Testis (tissue), 2 donors: ENCODE measurements at regions not wholly inside any gene's neighbourhood (a gene's known extent, or its start where the extent isn't known, plus 50 kb on each side); places are given as distances from the start of the nearest gene placed in this dataset.

Experiments used
- DNase-seq: peaks from one replicate; pipeline ENCODE4 v3.0.0-alpha.2; 2019
- H3K27ac ChIP-seq, 2 donors: fragments of 200-600 bp; sonication (generic); one replicate each; pipeline ENCODE4 v1.5.1; 2019
- H3K27me3 ChIP-seq: fragments of 200-600 bp; sonication (generic); one replicate; pipeline ENCODE4 v1.5.1; 2019
- H3K36me3 ChIP-seq: fragments of 200-600 bp; sonication (generic); one replicate; pipeline ENCODE4 v1.5.1; 2017; ENCODE audit warnings: low read depth; ENCODE audit errors: missing control alignments
- H3K4me1 ChIP-seq: fragments of 200-600 bp; sonication (generic); one replicate; pipeline ENCODE4 v1.5.1; 2019
- H3K4me3 ChIP-seq, 2 donors: fragments of 200-600 bp; sonication (generic); one replicate each; pipeline ENCODE4 v1.5.1; 2017 to 2019
- H3K9me3 ChIP-seq: fragments of 200-600 bp; sonication (generic); one replicate; pipeline ENCODE4 v1.5.1; 2017
- POLR2A ChIP-seq: fragments of 450-650 bp; IDR thresholded peaks from one replicate; pipeline ENCODE4 v1.6.1; 2017; ENCODE audit warnings: antibody characterized with exemption, mild to moderate bottlenecking, moderate library complexity
- WGBS, 2 donors: methylation state at CpG; one replicate each; pipeline ENCODE4 v1.1.5; 2018; 5-methylcytosine and 5-hydroxymethylcytosine counted together
- intact Hi-C: fragments of 100-400 bp; cut with DNase I; formaldehyde crosslinking; loops from one replicate; pipeline ENCODE4 v1.15.1; 2023; ENCODE audit warnings: low total_unique reads
- TF ChIP-seq, protein P1 (sequence below), 3 experiments: fragments of 450-650 bp in 2 of 3; fragments of 200-600 bp in 1 of 3; sonication (generic) in 1 of 3; IDR thresholded peaks; one replicate each; pipeline ENCODE4 v1.5.1; 2016 to 2019; ENCODE audit warnings: antibody characterized with exemption in 3 of 3, mild to moderate bottlenecking in 2 of 3, moderate library complexity in 1 of 3

DNA sequence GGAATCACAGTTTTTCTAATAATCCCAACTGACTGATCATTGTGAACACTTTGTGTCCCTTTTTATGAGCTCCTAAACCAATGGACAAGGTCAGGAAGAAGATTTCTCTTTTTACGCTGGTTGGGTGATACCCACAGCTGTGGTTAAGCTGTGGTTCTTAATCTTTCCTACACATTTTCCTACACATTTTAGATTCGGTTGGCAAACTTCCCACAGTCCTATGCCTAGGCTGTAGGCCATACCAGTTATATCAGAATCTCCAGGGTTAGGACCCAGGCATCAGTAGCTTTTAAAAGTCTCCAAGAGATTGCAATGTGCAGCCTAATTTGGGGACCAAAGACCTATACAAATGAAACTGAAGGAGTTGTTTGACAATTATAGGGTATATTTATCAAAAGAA is 203.0 kb downstream of the SP3 start:
- no peak overlapping the region for H3K27ac ChIP-seq
- no peak overlapping the region for H3K4me3 ChIP-seq
- no peak for DNase-seq
- TF ChIP-seq, protein P1, sequence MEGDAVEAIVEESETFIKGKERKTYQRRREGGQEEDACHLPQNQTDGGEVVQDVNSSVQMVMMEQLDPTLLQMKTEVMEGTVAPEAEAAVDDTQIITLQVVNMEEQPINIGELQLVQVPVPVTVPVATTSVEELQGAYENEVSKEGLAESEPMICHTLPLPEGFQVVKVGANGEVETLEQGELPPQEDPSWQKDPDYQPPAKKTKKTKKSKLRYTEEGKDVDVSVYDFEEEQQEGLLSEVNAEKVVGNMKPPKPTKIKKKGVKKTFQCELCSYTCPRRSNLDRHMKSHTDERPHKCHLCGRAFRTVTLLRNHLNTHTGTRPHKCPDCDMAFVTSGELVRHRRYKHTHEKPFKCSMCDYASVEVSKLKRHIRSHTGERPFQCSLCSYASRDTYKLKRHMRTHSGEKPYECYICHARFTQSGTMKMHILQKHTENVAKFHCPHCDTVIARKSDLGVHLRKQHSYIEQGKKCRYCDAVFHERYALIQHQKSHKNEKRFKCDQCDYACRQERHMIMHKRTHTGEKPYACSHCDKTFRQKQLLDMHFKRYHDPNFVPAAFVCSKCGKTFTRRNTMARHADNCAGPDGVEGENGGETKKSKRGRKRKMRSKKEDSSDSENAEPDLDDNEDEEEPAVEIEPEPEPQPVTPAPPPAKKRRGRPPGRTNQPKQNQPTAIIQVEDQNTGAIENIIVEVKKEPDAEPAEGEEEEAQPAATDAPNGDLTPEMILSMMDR (IDR thresholded peaks at IDR 0.05) = no peak
- no peak for TF ChIP-seq POLR2A
- intact Hi-C loops = no loop called here
- H3K36me3 ChIP-seq = no peaks in the 10 kb centered on the region
- no peaks in the 10 kb centered on the region for H3K4me1 ChIP-seq
- 72 to 88% methylated on average over 2 of the region's 2 CpGs for WGBS, 2 donors
- H3K9me3 ChIP-seq = no peaks in the 10 kb centered on the region
- H3K27me3 ChIP-seq = no peaks in the 10 kb centered on the region

DNA sequence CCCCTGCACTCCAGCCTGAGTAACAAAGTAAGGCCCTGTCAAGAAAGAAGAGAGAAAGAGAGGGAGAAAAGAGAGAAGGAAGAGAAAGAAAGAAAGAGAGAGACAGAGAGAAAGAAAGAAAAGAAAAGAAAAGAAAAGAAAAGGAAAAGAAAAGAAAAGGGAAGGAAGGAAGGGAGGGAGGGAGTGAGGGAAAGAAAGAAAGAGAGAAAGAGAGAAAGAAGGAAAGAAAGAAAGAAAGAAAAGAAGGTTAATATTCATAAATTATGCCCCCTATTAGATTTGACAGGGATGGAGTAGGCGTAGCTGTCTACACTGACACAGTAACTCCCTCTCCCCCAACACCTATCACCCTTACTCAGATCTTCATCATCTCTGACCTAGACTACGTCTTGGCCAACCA is 202.3 kb downstream of the SP3 start:
- intact Hi-C loops = no loop called here
- TF ChIP-seq, protein P1 (IDR thresholded peaks at IDR 0.05) = no peak
- TF ChIP-seq POLR2A = no peak
- no peak overlapping the region for H3K4me3 ChIP-seq
- 87 to 89% methylated on average over 2 of the region's 2 CpGs for WGBS, 2 donors
- H3K4me1 ChIP-seq = no peaks in the 10 kb centered on the region
- H3K9me3 ChIP-seq = no peaks in the 10 kb centered on the region
- DNase-seq = no peak
- no peaks in the 10 kb centered on the region for H3K27me3 ChIP-seq
- H3K36me3 ChIP-seq = no peaks in the 10 kb centered on the region
- H3K27ac ChIP-seq = no peak overlapping the region

DNA sequence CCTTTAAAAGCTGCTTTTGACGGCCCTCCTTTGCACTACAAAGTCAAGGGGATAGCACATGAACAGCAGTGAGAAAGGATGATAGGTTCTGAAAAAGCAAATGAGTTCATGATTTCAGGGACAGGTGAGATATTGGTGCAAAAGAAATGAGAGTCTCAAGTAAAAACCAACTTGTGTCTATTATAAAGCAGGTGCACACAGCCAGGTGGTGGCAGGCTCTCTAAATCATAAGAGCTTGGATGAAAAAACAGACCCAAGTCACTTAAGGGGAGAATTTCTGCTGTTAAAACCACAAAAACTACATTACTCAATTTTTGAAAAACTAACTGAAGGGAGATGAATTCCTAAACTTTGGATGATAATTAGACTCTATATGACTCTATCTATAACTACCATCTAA is 201.5 kb downstream of the SP3 start:
- no peaks in the 10 kb centered on the region for H3K4me1 ChIP-seq
- H3K4me3 ChIP-seq = no peak overlapping the region
- H3K27ac ChIP-seq = no peak overlapping the region
- no peaks in the 10 kb centered on the region for H3K36me3 ChIP-seq
- intact Hi-C loops = no loop called here
- no peak for TF ChIP-seq POLR2A
- TF ChIP-seq, protein P1 (IDR thresholded peaks at IDR 0.05) = no peak
- no peaks in the 10 kb centered on the region for H3K9me3 ChIP-seq
- no peak for DNase-seq
- WGBS, 2 donors = 91 to 95% methylated on average over 1 of the region's 1 CpG
- no peaks in the 10 kb centered on the region for H3K27me3 ChIP-seq

DNA sequence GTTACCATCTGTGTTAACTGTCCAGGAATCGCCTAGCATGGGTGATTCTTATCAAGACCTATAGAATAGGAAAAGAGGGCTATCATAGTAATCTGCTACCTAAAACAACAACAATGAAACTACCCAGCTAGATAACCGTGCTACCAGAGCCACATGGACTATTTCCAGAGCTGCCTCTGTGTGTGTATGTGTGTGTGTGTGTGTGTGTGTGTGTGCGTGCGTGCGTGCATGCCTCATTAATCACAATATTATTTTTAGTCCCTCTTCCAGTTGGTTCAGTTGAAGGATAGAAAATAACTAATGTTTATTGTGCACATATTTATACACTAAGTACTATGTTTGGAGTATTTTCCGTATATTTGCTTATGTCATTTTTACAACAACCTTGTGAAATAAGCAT is 201.1 kb downstream of the SP3 start:
- no peaks in the 10 kb centered on the region for H3K27me3 ChIP-seq
- no peaks in the 10 kb centered on the region for H3K4me1 ChIP-seq
- intact Hi-C loops = no loop called here
- H3K9me3 ChIP-seq = no peaks in the 10 kb centered on the region
- no peak for DNase-seq
- TF ChIP-seq, protein P1 (IDR thresholded peaks at IDR 0.05) = no peak
- no peak for TF ChIP-seq POLR2A
- H3K27ac ChIP-seq = no peak overlapping the region
- no peak overlapping the region for H3K4me3 ChIP-seq
- 88 to 90% methylated on average over 6 of the region's 6 CpGs for WGBS, 2 donors
- H3K36me3 ChIP-seq = no peaks in the 10 kb centered on the region

DNA sequence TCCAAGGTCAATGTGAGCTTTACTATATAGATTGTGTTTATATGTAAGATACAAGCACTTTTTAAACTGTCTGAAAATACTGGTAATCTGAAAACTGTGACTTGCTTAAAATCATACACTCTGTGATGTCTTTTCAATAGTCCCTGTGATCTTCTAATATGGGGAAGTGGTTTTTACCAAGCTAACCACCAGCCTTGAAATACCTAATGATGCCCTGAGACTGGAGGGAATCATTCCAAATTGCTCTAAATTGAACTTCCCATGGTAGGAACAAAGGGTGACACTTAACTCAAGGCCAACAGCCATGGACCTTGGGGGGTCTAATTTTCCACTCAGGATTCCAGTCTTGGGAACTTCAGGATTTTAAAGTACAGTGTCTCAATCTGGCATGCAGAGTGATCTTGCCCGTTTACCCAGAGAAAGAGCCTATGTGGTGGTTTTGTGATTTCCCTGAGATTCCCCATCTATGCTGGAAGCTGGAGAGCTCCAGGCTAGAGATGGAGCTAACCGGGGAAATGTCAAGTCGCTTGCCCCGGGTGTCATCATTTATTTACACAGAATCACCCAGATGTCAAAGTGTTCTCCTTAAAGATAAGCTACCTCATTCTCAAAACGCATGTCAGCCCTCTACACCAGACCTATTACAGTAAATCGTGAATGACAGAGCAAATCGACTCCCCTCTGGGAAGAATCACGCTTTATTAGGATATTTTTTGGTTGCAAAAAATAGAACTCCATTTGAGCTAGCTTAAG is 198.5 kb downstream of the SP3 start:
- H3K4me3 ChIP-seq = no peak overlapping the region
- intact Hi-C loops = no loop called here
- no peak for TF ChIP-seq POLR2A
- TF ChIP-seq, protein P1 (IDR thresholded peaks at IDR 0.05) = no peak
- no peak overlapping the region for H3K27ac ChIP-seq
- no peaks in the 10 kb centered on the region for H3K27me3 ChIP-seq
- no peaks in the 10 kb centered on the region for H3K9me3 ChIP-seq
- H3K4me1 ChIP-seq = no peaks in the 10 kb centered on the region
- WGBS, 2 donors = 30 to 37% methylated on average over 8 of the region's 8 CpGs
- H3K36me3 ChIP-seq = no peaks in the 10 kb centered on the region
- DNase-seq = no peak
